AG08395 (cell line): ENCODE measurements at regions not wholly inside any gene's neighbourhood (a gene's known extent, or its start where the extent isn't known, plus 50 kb on each side); places are given as distances from the start of the nearest gene placed in this dataset.

ENCODE experiments used
- DNase-seq: peaks from one replicate; pipeline ENCODE4 v3.0.0; 2012; ENCODE audit warnings: mixed read lengths, low spot score

DNA sequence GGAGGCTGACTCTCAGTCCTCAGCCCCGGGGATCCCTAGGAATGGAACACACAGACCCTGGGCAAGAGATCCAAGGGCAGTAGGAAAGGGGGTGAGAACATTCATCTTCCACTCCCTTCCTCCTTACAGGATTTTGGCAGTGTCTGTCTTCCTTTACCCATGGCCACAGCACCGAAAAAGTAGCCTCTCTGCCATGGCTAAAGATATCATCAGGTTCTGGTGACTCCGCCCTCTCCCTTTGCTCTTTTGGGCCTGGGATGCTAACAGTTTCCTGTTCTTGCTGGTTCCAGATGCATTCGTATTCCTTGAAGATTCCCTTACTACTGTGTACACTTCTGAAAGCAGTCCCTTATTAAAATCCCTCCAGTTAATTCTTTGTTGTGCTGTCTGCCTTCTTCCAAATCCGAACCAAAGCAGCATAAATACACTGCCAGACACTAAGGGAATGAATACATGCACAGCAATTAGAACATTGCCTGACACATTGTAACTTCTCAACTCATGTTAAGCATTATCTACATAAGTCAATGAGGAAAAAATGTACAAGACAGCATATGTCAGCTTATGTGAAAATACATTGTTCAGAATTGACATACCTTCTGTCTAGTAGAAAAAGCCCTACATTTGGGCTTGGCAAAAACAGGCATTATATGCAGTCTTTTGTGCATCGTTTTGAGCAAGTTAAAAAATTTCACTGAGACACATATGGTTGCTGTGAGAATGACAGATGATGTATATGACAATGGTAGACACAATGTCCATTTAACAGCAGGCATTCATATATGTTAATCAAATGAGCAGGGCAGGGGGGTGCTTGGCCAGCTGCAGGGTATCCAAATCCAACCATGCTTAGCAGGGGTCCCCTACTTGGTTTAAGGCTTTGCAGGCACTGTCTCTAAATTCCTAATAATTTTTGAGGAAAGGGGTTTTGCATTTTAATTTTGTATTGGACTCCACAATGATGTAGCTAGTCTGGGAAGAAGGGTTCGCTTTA, 58.8 kb upstream of the RAI14 start:
- no peak for DNase-seq

DNA sequence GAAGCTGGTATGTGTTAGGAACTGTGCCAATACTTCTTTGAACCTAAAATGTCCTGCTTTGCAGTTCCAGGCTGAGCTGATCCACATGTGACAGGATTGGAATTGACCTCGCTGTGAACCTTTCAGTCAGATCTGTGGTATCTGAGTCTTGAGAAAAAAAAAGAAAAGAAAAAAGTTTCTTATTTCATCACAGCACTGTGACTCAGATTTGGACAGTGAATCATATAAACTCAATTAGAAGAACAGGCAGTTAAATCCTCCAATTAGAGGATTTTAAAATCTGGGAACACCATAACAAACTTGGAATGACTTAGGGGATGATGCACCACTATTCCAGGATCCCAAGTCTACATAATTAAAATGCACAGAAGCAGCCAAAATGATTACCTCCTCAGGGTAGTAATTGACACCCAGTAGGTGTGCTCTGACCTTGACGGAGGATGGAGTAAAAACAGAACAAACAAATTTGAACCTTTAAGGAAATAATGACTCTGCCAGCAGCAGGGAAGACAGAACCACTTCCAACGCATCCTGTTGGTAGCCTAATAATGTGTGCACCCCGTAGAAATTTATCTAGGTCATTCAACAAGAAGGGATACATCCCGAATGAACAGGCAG, 57.8 kb upstream of the RAI14 start:
- peak; percentile 89 for DNase-seq

DNA sequence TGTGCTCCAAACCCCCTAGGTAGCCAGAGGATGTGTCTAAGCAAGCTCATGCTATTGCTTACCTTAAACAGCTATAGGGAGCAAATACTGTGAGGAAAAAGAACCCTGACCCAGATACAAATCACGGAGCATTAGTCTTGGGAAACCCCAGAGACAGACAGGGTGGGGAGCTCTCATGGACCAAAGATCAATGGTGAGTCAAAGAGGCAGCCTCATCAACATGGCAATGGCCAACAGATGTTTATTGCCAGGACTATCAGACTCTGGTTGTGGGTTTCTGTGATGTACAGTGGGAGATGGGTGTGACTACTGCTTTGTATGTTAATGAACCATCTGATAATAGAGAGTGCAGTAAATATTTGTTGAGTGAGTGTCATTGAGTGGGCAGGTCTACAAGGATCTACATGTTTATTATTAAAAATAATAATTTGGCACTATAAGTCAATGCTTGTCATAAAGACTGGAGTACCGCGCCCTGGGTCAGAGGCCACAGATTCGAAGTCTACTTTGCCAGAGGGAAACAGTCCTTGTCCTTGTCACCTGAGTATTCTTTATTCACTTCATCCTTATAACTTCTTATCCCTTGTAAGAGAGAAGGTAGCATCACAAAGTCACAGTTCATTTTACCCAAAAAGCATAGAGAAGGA, 56.5 kb upstream of the RAI14 start:
- DNase-seq, result no peak

DNA sequence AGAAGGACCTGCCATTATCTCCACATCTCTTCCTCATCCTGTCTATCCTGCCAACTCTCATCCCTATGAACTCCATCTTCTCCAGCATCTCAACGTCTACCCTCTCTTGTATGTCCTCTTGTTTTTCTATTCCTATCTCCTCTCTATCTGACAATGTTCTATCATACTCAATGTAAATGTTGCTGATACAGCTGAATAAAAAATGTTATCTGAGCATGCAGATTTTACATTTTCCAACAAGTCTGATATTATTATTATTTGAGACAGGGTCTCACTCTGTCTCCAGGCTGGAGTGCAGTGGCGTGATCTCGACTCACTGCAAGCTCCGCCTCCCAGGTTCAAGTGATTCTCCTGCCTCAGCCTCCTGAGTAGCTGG, 56.0 kb upstream of the RAI14 start:
- DNase-seq, result no peak

DNA sequence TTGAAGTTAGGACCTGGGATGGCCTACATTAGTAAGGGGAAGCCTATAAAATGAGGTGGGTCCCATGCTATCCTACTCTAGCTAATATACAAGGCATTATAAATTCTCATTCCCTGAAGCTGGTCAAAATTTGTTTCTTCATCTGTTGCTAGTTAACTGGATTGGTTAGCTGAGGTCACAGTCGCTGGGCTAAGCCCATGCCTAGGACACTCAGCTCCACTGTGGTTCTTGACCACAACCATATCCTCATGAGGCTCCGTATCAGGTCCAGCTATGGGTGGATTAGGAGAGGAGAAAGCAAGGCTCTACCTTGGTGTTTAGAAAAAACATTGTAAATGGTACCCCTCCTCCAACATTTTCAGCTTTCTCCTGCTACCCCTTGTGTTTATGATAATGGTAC, 52.8 kb upstream of the RAI14 start:
- no peak for DNase-seq

DNA sequence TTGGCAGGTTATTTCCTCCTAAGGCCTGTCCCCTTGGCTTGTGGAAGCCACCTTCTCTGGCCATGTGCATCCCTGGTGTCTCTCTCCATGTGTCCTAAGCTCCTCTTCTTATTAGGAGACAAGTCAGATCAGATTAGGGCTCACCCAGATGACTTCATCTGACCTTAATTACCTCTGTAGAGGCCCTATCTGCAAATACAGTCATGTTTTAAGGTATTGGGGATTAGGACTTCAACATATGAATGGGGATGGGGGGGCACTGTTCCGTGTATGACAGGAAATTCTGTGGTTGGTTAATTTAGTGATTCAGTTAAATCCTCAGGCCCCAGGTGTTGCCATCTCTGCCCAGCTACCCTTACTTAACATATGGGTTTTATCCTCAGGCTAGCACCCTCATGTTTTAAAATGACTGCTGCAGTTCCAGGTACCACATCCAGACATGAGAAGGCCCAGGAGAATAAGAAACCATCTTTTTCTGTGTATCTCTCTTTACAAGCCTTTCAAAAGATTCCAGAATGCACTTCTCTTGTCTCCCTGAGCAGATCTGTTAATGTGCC, 51.9 kb upstream of the RAI14 start:
- no peak for DNase-seq

DNA sequence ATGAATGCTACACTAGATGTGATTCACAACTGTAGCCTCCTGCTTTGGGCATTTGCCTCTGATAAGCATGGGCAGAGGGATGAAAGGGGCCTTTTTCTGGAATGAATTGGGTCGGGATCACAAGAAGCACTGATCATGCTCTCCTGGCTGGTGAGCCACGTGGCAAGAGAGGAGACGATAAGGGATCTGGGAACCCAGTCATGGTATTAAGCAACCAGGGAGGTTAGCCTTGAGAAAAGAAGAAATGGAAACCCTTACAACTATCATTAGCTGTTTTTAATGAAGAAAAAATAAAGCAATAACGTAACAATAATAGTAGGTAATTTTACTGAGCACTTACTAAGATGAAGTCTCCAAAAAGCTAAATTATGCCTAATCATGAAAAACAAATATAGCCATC, 50.0 kb upstream of the RAI14 start:
- DNase-seq, result no peak
